ENCODE measurements at regions not wholly inside any gene's neighbourhood (a gene's known extent, or its start where the extent isn't known, plus 50 kb on each side); places are given as distances from the start of the nearest gene placed in this dataset.

DNA sequence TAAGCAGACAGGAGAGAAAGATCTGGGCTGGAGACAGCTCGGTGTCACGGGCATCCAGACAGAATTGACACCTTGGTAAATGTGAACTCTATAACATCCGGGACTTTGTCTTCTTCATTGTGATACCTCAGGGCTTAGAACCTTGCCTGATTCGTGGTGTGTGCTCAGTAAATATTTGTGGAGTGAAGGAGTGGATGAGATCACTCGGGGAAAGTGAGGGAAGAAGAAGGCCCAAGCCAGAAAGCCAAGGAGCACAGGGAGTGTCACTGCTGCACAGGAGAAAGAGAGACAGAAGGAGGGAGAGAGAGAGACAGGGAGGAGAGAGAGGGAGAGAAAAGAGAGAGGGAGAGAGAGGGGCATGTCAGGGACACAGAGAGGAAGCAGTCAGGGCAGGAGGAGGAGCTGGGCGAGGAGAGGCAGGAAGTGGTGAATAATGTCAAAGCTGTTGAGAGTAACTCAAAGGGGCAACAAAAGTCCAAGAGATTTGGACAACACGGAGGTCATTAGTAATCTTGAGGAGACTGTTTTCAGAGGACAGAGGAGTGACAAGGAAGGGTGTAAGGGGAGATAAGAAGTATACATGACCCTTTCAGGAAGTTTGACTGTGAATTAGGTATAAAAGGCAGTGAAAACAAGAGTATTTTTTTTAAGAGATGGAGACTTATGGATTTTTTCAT lies 141.6 kb upstream of the MAX start:
- Histone ChIP-seq H3K36me3 (ENCODE audit: low read depth, missing control alignments) (no peaks in the 10 kb centered on the region), H3K27ac (no peak overlapping the region), H3K4me1 (peaks cover 7% of the 10 kb centered on the region), H3K9me3 (no peaks in the 10 kb centered on the region), H3K4me3 (no peak overlapping the region), H3K27me3 (no peaks in the 10 kb centered on the region)
- DNase-seq = no peak
- intact Hi-C loops (cut with DNase I; ENCODE audit: low total_unique reads) = no loop called here
- no peak for TF ChIP-seq POLR2A (IDR thresholded peaks at IDR 0.05)
- TF ChIP-seq, protein P1, sequence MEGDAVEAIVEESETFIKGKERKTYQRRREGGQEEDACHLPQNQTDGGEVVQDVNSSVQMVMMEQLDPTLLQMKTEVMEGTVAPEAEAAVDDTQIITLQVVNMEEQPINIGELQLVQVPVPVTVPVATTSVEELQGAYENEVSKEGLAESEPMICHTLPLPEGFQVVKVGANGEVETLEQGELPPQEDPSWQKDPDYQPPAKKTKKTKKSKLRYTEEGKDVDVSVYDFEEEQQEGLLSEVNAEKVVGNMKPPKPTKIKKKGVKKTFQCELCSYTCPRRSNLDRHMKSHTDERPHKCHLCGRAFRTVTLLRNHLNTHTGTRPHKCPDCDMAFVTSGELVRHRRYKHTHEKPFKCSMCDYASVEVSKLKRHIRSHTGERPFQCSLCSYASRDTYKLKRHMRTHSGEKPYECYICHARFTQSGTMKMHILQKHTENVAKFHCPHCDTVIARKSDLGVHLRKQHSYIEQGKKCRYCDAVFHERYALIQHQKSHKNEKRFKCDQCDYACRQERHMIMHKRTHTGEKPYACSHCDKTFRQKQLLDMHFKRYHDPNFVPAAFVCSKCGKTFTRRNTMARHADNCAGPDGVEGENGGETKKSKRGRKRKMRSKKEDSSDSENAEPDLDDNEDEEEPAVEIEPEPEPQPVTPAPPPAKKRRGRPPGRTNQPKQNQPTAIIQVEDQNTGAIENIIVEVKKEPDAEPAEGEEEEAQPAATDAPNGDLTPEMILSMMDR (IDR thresholded peaks at IDR 0.05) = no peak
- WGBS, 2 donors = 80 to 82% methylated on average over 7 of the region's 7 CpGs

DNA sequence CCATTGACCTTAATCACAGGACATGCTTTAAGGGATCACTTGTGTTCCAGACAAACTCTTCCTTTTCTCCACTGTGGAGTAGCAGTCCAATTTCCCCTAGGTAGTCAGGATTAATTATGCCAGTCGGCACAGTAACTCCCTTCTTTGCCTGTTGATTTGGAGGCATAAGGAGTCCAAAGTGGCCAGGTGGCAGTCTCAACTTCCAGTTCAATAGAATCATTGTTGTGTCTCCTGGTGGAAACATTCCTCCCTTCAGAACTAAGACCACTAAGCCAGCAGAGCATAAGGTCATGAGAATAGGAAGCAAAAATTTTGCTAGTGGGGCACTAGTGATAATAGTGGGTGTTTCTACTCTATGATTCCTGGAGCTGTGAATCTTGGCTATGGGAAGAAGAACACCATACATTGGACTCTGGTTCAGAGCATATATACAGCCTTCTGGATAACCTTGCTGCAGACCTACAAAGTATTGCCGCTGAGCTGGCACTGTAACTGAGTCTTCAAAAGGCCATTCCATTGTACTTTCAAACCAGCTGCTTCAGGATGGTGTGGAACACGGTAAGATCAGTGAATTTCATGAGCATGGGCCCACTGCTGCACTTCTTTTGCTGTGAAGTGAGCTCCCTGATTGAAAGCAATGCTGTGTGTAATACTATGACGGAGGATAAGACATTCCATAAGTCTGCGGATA lies 147.3 kb upstream of the MAX start:
- 83 to 88% methylated on average over 5 of the region's 5 CpGs for WGBS, 2 donors
- no peak for DNase-seq
- TF ChIP-seq POLR2A (IDR thresholded peaks at IDR 0.05) = no peak
- TF ChIP-seq, protein P1 (IDR thresholded peaks at IDR 0.05) = no peak

DNA sequence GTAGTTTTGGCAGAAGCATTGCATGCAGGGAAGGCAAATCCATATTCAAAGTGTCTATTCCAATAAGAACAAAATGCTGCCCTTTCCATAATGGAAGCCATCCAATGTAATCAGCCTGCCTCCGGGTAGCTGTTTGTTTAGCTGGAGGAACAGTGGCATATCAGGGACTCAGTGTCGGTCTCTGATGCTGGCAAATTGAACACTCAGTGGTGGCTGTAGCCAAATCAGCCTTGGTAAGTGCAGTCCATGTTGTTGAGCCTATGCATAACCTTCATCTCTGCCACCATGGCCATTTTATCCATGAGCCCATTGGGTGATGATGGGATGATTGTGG lies 147.8 kb upstream of the MAX start:
- Histone ChIP-seq H3K4me1 (no peaks in the 10 kb centered on the region), H3K36me3 (ENCODE audit: low read depth, missing control alignments) (no peaks in the 10 kb centered on the region), H3K4me3 (no peak overlapping the region), H3K27me3 (no peaks in the 10 kb centered on the region), H3K27ac (no peak overlapping the region), H3K9me3 (no peaks in the 10 kb centered on the region)
- intact Hi-C loops (cut with DNase I; ENCODE audit: low total_unique reads) = no loop called here
- DNase-seq = no peak
- no peak for TF ChIP-seq POLR2A (IDR thresholded peaks at IDR 0.05)
- TF ChIP-seq, protein P1 (IDR thresholded peaks at IDR 0.05) = no peak
- WGBS, 2 donors = 59 to 60% methylated on average over 2 of the region's 2 CpGs

More for the DNA sequence above, 147.3 kb upstream of the MAX start:
- no peak overlapping the region for H3K27ac ChIP-seq
- no peaks in the 10 kb centered on the region for H3K9me3 ChIP-seq
- H3K36me3 ChIP-seq (ENCODE audit: low read depth, missing control alignments) = no peaks in the 10 kb centered on the region
- H3K4me1 ChIP-seq = no peaks in the 10 kb centered on the region
- no peak overlapping the region for H3K4me3 ChIP-seq
- H3K27me3 ChIP-seq = no peaks in the 10 kb centered on the region
- intact Hi-C loops (cut with DNase I; ENCODE audit: low total_unique reads) = no loop called here

DNA sequence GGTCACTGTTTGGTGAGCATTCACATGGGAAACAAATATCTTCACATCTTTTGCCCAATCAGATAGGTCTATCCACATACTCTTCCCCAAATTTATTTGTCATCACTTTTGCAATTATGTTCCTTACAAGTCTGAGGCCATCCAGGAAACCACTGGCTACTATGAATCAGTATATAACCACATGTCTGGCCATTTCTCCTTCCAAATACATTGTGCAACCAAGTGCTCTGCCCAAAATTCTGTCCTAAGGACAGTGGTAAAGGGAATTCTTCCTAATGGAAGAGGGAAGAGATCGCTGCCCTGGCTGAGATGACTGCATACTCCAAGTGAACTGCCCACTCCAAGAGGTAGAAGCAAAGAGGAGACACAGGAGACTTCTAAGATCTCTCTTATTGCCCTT lies 148.9 kb upstream of the MAX start:
- intact Hi-C loops (cut with DNase I; ENCODE audit: low total_unique reads) = no loop called here
- no peaks in the 10 kb centered on the region for H3K27me3 ChIP-seq
- H3K4me1 ChIP-seq = no peaks in the 10 kb centered on the region
- no peak for TF ChIP-seq POLR2A (IDR thresholded peaks at IDR 0.05)
- TF ChIP-seq, protein P1 (IDR thresholded peaks at IDR 0.05) = no peak
- H3K4me3 ChIP-seq = no peak overlapping the region
- 100% methylated on average over 1 of the region's 1 CpG for WGBS, 2 donors
- no peak for DNase-seq
- H3K36me3 ChIP-seq (ENCODE audit: low read depth, missing control alignments) = no peaks in the 10 kb centered on the region
- H3K27ac ChIP-seq = no peak overlapping the region
- H3K9me3 ChIP-seq = no peaks in the 10 kb centered on the region
